ENCODE measurements at regions not wholly inside any gene's neighbourhood (a gene's known extent, or its start where the extent isn't known, plus 50 kb on each side); places are given as distances from the start of the nearest gene placed in this dataset.

- CTCF ChIA-PET: no interaction called here
- POLR2A ChIA-PET: no interaction called here
- Histone ChIP-seq H3F3A (replicated peaks; ENCODE audit: insufficient read depth) (no peaks in the 10 kb centered on the region), H4K20me1 (ENCODE audit: insufficient read depth) (no peaks in the 10 kb centered on the region), H2AFZ (ENCODE audit: low read depth) (no peak overlapping the region), H3K4me1 (ENCODE audit: control insufficient read depth in 1 of 2, insufficient read depth in 2 of 2, low read depth in 1 of 2, low read length in 1 of 2) (no peaks in the 10 kb centered on the region), H3K27ac (ENCODE audit: low read depth in 2 of 2, low read length in 1 of 2) (no peak overlapping the region), H3K9ac (no peak overlapping the region), H3K27me3 (ENCODE audit: insufficient read depth) (no peaks in the 10 kb centered on the region), H3K79me2 (ENCODE audit: insufficient read depth) (no peaks in the 10 kb centered on the region), H3K36me3 (replicated peaks in 1 of 2; ENCODE audit: control insufficient read depth in 1 of 2, insufficient read depth in 2 of 2, low read length in 1 of 2) (no peaks in the 10 kb centered on the region), H3K4me2 (no peak overlapping the region), H3K4me3 (ENCODE audit: low read depth in 2 of 2, low read length in 1 of 2) (no peak overlapping the region), H3K9me2 (no peaks in the 10 kb centered on the region), H3K9me3 (no peaks in the 10 kb centered on the region)
- no peak for TF ChIP-seq TAF1 (IDR thresholded peaks at IDR 0.05; ENCODE audit: borderline replicate concordance, low read depth, low read length)
- TF ChIP-seq MAX (IDR thresholded peaks at IDR 0.05; ENCODE audit: low read depth): no peak
- TF ChIP-seq EP300 (IDR thresholded peaks at IDR 0.05; ENCODE audit: borderline replicate concordance in 1 of 2, low read depth in 1 of 2, low read length in 1 of 2): no peak
- TF ChIP-seq TCF12 (IDR thresholded peaks at IDR 0.05): no peak
- TF ChIP-seq PBX3 (IDR thresholded peaks at IDR 0.05): no peak
- TF ChIP-seq RFX5 (IDR thresholded peaks at IDR 0.05; ENCODE audit: low read length): no peak
- TF ChIP-seq SIN3A (IDR thresholded peaks at IDR 0.05; ENCODE audit: borderline replicate concordance, low read depth, low read length): no peak
- no peak for TF ChIP-seq FOXM1 (IDR thresholded peaks at IDR 0.05; ENCODE audit: low read depth)
- DNase-seq: no peak
- WGBS (ENCODE audit: low lambda C conversion rate): 0% methylated on average over 1 of the region's 1 CpG
Observed at GRCh38 chr2:118729760-118730159, 117.7 kb downstream of the EN1 start.

GRCh38 chr2:118728984-118729383 lies 118.5 kb downstream of the EN1 start:
- POLR2A ChIA-PET: no interaction called here
- Histone ChIP-seq H2AFZ (ENCODE audit: low read depth) (no peak overlapping the region), H3K79me2 (ENCODE audit: insufficient read depth) (no peaks in the 10 kb centered on the region), H3K9me3 (no peaks in the 10 kb centered on the region), H3K4me2 (no peak overlapping the region), H4K20me1 (ENCODE audit: insufficient read depth) (no peaks in the 10 kb centered on the region), H3K4me3 (ENCODE audit: low read depth in 2 of 2, low read length in 1 of 2) (no peak overlapping the region), H3K27me3 (ENCODE audit: insufficient read depth) (no peaks in the 10 kb centered on the region), H3K36me3 (replicated peaks in 1 of 2; ENCODE audit: control insufficient read depth in 1 of 2, insufficient read depth in 2 of 2, low read length in 1 of 2) (no peaks in the 10 kb centered on the region), H3K9me2 (no peaks in the 10 kb centered on the region), H3K4me1 (ENCODE audit: control insufficient read depth in 1 of 2, insufficient read depth in 2 of 2, low read depth in 1 of 2, low read length in 1 of 2) (no peaks in the 10 kb centered on the region), H3K9ac (no peak overlapping the region), H3K27ac (ENCODE audit: low read depth in 2 of 2, low read length in 1 of 2) (no peak overlapping the region), H3F3A (replicated peaks; ENCODE audit: insufficient read depth) (no peaks in the 10 kb centered on the region)
- DNase-seq: no peak
- TF ChIP-seq GABPA (IDR thresholded peaks at IDR 0.05; ENCODE audit: low read depth) (no peak), RCOR1 (IDR thresholded peaks at IDR 0.05; ENCODE audit: low read length) (no peak), TEAD4 (IDR thresholded peaks at IDR 0.05; ENCODE audit: borderline replicate concordance, insufficient read depth) (no peak), RXRA (IDR thresholded peaks at IDR 0.05; ENCODE audit: borderline replicate concordance, low read depth) (no peak), PBX3 (IDR thresholded peaks at IDR 0.05) (no peak), GATA2 (CRISPR knock-in tag; IDR thresholded peaks at IDR 0.05) (no peak), USF1 (IDR thresholded peaks at IDR 0.05; ENCODE audit: borderline replicate concordance, low read depth) (no peak), USF2 (IDR thresholded peaks at IDR 0.05; ENCODE audit: borderline replicate concordance, low read depth, low read length) (no peak), TAF1 (IDR thresholded peaks at IDR 0.05; ENCODE audit: borderline replicate concordance, low read depth, low read length) (no peak), RAD21 (IDR thresholded peaks at IDR 0.05; ENCODE audit: low read length) (no peak), MEF2A (IDR thresholded peaks at IDR 0.05; ENCODE audit: borderline replicate concordance, low read depth) (no peak), NRF1 (IDR thresholded peaks at IDR 0.05; ENCODE audit: low read depth, low read length) (no peak), ELF1 (IDR thresholded peaks at IDR 0.05) (no peak)
- CTCF ChIA-PET: no interaction called here
